Muscle of leg (tissue), 3 donors: ENCODE measurements at regions not wholly inside any gene's neighbourhood (a gene's known extent, or its start where the extent isn't known, plus 50 kb on each side); places are given as distances from the start of the nearest gene placed in this dataset.
"Not testable (repeated sequence)": the region's sequence is repeated elsewhere in the genome, so short reads cannot be mapped to it uniquely, and the experiment has no call there.

Experiments
- DNase-seq: peaks from one replicate; pipeline ENCODE4 v3.0.0; 2013
- H3K27ac ChIP-seq: one replicate; pipeline ENCODE4 v1.5.1; 2013; ENCODE audit warnings: mild to moderate bottlenecking, low read length, control low read depth
- H3K27me3 ChIP-seq: one replicate; pipeline ENCODE4 v1.6.1; 2013; ENCODE audit warnings: low read length; ENCODE audit not compliant: control insufficient read depth, insufficient read depth
- H3K36me3 ChIP-seq: one replicate; pipeline ENCODE4 v1.6.1; 2013; ENCODE audit warnings: low read length; ENCODE audit not compliant: control insufficient read depth, insufficient read depth
- H3K4me1 ChIP-seq: one replicate; pipeline ENCODE4 v1.6.1; 2013; ENCODE audit warnings: low read length; ENCODE audit not compliant: control insufficient read depth, insufficient read depth
- H3K4me3 ChIP-seq: one replicate; pipeline ENCODE4 v1.5.1; 2013; ENCODE audit warnings: low read length, control low read depth
- H3K9me3 ChIP-seq: replicated peaks from 2 replicates; pipeline ENCODE4 v1.6.1; 2013; ENCODE audit warnings: low read depth, low read length; ENCODE audit not compliant: control insufficient read depth
- WGBS: methylation state at CpG from one replicate; pipeline ENCODE4 v1.1.5; 2013; ENCODE audit warnings: missing lambda C conversion rate; ENCODE audit not compliant: insufficient coverage; 5-methylcytosine and 5-hydroxymethylcytosine counted together

DNA sequence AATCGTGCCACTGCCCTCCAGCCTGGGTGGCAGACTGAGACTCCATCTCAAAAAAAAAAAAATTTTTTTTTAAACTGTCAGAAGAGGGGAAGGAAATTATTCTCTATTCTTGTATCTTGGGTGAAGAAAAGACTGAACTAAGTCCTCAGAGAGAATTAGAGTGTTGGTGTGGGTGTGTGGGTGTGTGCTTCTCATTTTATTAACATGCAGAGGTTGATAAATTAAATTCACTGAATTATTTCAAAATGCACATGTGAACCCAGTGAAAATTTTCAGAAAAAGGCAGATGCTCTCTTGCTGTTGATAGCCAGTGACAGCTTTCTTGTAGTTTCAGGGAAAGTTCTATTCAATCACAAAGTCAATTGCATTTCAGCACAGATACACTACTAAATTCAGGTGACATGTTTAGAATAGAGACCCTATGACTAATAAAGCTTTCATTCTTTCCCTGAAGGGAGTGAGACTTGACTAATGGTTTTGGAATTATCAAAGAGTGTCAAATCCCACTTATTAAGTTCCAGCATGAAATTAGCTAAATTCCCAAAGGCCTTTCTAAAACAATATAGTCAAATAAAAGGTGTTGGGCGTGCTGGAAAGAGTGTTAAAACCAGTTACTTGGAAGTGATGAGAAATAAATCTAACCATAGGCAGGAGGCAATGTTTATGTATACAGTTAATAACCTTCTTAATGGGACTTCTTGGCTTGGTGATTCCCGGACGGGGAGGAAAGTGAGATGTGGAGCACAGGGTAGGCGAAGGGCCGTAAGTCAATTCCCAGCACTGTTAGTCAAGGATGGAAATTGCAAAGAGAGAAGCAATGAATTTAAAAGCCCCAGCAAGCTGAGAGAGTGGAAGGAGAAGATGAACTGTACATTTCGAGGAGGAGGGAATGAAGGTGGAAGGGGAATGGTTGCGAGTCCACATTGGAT, 103.2 kb upstream of the SPATA31D4 start:
- Histone ChIP-seq H3K27ac (no peak overlapping the region), H3K4me1 (peaks cover 15% of the 10 kb centered on the region), H3K9me3 (no peaks in the 10 kb centered on the region), H3K36me3 (no peaks in the 10 kb centered on the region), H3K27me3 (peaks cover 18% of the 10 kb centered on the region), H3K4me3 (no peak overlapping the region)
- WGBS, result 90% methylated on average over 3 of the region's 8 CpGs
- no peak for DNase-seq

DNA sequence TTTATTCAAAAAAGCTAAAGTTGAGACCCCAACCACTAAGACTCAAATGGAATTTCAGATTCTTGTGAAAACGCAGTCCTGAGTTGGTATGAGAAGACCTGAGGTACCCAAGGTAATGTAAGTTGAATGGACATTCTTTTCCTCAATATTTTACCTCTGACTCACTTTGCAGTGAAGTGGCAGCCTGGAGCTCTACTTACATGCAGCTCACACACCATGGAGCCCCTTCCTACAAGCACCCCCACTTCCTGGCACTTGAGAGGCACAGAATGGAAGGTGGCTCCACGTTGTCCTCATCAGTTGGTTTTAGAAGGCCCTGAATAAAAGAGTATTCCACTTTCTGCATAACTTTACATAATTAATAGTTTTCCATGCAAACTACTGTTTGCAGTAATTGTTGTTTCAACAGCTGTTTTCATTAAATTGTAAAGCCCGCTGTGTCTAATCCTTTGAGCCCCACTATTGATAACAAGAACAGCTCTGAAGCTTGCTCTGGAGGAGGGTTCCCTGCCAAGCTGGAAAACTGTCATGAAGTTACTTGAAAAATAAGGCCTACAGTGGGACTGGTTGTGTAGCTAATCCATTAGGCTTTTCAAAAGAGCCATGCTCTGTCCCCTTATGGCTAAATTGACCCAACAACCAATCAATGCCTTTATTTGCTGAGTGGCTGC, 102.2 kb upstream of the SPATA31D4 start:
- no CpG with 5 or more reads among the region's 3 CpGs for WGBS
- Histone ChIP-seq H3K4me1 (peaks cover 15% of the 10 kb centered on the region), H3K27me3 (peaks cover 24% of the 10 kb centered on the region), H3K27ac (peak overlapping the region; percentile 52), H3K9me3 (no peaks in the 10 kb centered on the region), H3K36me3 (no peaks in the 10 kb centered on the region), H3K4me3 (no peak overlapping the region)
- DNase-seq, result no peak

DNA sequence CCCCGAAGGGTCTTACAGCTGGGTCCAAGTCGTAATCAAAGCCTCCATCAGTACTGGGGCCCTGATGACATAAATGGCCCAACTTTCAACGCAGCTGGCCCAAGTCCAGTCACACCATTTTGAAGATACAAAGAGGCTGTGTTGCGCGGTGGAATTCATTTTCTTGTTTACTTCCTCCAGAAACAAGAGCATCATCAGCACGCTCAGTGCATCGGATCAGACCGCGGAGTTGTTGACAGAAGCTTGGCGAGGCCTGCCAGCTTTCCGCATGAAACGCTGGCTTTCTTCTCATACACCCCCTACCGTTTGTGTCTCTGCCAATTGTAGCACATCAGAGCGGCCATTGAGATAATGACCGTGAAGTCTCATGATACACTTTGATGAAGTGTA, 101.7 kb upstream of the SPATA31D4 start:
- Histone ChIP-seq H3K4me3 (no peak overlapping the region), H3K9me3 (no peaks in the 10 kb centered on the region), H3K36me3 (no peaks in the 10 kb centered on the region), H3K4me1 (peaks cover 15% of the 10 kb centered on the region), H3K27ac (peak overlapping the region; percentile 52), H3K27me3 (peaks cover 25% of the 10 kb centered on the region)
- WGBS, result 37% methylated on average over 9 of the region's 15 CpGs
- peak; percentile 95 for DNase-seq

DNA sequence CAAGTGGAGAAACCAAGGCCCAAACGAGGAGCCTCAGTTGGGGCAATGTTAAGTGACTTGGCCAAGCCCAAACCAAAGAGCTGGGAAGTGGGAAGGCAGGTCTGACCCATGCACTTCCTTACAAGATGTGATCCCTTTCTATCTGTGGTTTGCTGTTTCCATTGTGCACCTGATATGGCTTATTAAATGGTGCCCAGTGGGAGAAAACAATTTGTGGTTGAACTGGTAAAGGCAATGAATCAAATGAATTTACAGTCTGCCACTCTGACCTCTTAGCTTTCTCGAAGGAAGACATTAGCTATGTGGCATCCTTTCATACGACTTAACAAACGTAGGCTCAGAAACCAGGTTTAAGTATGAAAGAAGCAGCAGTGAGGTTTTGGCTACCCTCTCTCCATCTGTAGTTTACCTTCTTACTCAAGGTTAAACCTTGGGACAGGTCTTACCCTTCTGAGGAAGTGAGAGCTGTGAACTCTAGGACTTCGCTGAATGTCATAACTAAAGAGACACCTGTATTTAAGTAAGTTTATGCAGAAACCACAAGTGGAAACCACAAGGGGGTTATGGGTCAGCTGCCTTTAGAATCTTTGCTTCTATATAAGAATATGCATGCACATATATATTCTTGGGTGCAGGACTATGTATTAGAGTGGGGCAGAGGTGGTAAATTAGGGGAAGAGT, 100.5 kb upstream of the SPATA31D4 start:
- Histone ChIP-seq H3K4me3 (no peak overlapping the region), H3K4me1 (peaks cover 15% of the 10 kb centered on the region), H3K27ac (no peak overlapping the region), H3K27me3 (peaks cover 23% of the 10 kb centered on the region), H3K9me3 (no peaks in the 10 kb centered on the region), H3K36me3 (no peaks in the 10 kb centered on the region)
- WGBS, result no CpG with 5 or more reads among the region's 5 CpGs
- no peak for DNase-seq

DNA sequence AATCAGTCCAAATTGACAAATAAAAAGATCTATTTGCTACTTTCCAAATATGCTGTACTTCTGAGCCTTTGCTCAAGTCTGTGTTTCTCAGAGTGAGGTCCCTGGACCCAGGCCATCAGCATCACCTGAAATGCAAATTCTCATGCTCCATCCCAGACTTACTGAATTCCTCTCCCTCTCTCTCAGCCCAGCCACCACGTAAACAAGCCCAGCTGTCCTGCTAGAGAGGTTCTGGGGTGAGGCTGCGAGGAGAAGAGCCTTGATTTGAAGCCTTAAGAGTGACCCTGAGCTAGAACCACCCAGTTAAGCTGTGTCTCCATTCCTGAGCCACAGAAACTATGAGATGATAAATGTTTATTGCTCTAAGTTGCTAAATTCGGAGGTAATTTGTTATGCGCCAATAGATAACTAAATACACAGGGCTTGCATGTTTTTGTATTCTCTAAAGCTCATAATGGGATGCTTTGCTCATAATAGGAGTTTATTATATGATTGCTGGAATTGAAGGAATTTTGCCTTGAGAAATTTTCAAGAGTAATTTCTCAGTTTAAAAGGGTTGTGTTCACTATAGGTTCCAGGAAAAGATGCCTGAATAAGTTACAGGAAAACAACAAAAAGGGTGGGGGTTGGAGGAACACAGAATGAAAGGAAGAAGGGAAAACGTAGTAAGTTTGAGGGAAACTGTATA, 98.9 kb upstream of the SPATA31D4 start:
- no CpG with 5 or more reads among the region's 5 CpGs for WGBS
- Histone ChIP-seq H3K36me3 (no peaks in the 10 kb centered on the region), H3K4me1 (peaks cover 15% of the 10 kb centered on the region), H3K4me3 (no peak overlapping the region), H3K9me3 (no peaks in the 10 kb centered on the region), H3K27me3 (peaks cover 19% of the 10 kb centered on the region), H3K27ac (no peak overlapping the region)
- DNase-seq, result no peak

DNA sequence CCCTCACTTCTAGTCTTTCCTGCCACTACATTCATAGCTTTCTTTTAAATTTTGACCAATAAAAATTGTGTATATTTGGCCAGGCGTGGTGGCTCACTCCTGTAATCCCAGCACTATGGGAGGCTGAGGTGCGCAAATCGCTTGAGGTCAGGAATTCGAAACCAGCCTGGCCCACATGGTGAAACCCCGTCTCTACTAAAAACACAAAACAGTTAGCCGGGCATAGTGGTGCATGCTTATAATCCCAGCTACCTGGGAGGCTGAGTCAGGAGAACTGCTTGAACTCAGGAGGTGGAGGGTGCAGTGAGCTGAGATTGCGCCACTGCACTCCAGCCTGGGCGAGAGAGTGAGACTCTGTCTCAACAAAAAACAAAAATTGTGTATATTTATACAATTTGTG, 97.8 kb upstream of the SPATA31D4 start:
- Histone ChIP-seq H3K4me1 (peaks cover 15% of the 10 kb centered on the region), H3K27me3 (peaks cover 19% of the 10 kb centered on the region)
- H3K27ac ChIP-seq, H3K9me3 ChIP-seq, H3K36me3 ChIP-seq, H3K4me3 ChIP-seq, DNase-seq: not testable (repeated sequence)
- WGBS, result 96% methylated on average over 4 of the region's 8 CpGs

DNA sequence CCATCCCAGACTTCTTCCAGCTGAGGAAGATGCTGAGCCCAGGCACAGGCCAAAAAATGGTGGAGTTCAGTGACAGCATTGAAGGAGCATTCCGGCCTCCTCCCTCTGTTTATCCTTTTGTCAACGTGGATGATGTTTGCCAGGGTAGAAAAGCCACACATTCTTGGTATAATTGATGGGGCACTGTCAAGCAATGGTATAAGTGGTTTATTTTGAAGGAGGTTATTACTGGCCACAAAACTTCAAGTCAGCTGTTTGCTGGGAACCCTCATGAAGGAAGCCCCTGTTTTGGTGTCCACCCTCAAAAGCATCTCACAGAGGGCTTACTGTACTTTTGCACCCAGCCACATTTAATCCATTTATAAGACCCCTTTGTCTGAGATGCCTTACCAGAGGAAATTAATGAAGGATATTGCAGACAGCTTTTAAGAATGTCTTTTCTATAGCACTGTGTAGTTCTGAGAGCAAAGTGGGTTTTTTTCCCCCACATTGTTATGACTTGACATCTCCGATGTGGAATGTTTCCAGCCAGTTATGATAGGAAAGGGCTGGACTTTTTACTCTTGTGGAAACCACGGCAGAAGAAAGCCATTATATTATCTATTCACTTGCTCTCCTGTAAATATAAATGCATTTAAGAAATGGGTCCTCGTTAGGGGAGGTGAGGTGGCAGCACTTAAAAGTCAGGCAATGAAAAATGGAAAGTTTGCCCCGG, 95.5 kb upstream of the SPATA31D4 start:
- Histone ChIP-seq H3K4me1 (no peaks in the 10 kb centered on the region), H3K36me3 (no peaks in the 10 kb centered on the region), H3K27ac (no peak overlapping the region), H3K27me3 (peaks cover 18% of the 10 kb centered on the region), H3K4me3 (no peak overlapping the region), H3K9me3 (no peaks in the 10 kb centered on the region)
- WGBS, result 100% methylated on average over 1 of the region's 6 CpGs
- no peak for DNase-seq

DNA sequence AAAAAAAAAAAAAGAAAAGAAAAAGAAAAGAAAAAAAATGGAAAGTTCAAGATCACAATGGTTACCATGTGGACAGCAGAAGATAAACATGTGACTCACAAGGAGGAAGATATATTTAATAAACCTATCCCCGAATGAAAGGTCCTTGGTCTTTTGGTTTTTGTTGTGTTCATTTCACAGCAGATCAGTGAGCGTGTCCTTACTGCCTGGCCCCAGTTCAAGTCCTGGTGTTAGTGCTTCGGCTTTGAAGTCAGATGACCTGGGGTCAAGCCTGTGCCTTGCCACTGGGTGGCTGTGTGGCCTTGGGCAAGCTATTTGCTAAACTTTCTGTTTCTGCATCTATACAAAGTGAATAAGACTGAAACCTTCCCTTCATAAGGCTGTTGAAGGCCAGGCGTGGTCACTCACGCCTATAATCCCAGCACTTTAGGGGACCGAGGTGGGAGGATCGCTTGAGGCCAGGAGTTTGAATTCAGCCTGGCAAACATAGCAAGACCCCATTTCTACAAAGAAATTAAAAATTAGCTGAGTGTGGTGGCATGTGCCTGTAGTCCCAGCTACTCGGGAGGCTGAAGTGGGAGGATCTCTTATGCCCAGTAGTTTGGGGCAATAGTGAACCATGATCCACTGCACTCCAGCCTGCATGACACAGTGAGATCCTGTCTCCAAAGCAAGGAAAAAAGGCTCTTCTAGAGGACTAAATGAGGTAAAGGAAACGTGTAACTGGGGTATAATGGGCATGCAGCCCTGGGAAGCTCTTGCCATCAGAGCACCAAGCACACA, 94.5 kb upstream of the SPATA31D4 start:
- Histone ChIP-seq H3K27me3 (peaks cover 18% of the 10 kb centered on the region), H3K4me3 (no peak overlapping the region), H3K36me3 (no peaks in the 10 kb centered on the region), H3K9me3 (no peaks in the 10 kb centered on the region), H3K4me1 (no peaks in the 10 kb centered on the region), H3K27ac (no peak overlapping the region)
- WGBS, result 95% methylated on average over 3 of the region's 9 CpGs
- DNase-seq, result no peak

DNA sequence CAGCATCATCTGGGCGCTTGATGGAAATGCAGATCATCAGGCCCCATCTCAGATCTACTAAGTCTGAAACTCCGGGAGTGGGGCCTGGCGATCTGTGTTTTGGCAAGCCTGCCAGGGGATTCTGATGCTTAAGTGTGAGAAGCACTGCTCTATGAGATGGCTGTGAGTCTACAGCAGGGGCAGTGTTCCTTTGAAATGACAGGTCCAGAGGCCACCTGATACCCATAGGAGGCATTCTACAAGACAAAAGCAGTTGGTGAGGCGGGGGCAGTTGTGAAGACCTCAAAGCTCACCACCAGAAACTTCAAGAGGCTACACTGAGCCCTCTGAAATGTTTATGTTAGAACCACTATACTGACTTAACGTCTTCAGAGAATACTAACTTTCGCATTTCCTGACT, 86.9 kb upstream of the SPATA31D4 start:
- DNase-seq, result no peak
- no peaks in the 10 kb centered on the region for H3K4me1 ChIP-seq
- H3K9me3 ChIP-seq, result no peaks in the 10 kb centered on the region
- no peak overlapping the region for H3K4me3 ChIP-seq
- H3K27ac ChIP-seq, result no peak overlapping the region
- no peaks in the 10 kb centered on the region for H3K36me3 ChIP-seq
- 86% methylated on average over 3 of the region's 6 CpGs for WGBS
- peaks cover 2% of the 10 kb centered on the region for H3K27me3 ChIP-seq
